NB4 (cell line): ENCODE measurements at regions not wholly inside any gene's neighbourhood (a gene's known extent, or its start where the extent isn't known, plus 50 kb on each side); places are given as distances from the start of the nearest gene placed in this dataset.

Source experiments
- MYC ChIP-seq: IDR thresholded peaks from 2 replicates; pipeline ENCODE4 v1.6.1; 2011; ENCODE audit warnings: low read depth, low read length
- POLR2A ChIP-seq: IDR thresholded peaks from 2 replicates; pipeline ENCODE4 v1.6.1; 2011; ENCODE audit warnings: mild to moderate bottlenecking; ENCODE audit not compliant: insufficient read length; ENCODE audit errors: extremely low read depth
- TF ChIP-seq, protein P1 (sequence below): IDR thresholded peaks from one replicate; pipeline ENCODE4 v1.5.1; 2012; ENCODE audit warnings: low read depth, low read length
- TF ChIP-seq, protein P2 (sequence below): IDR thresholded peaks from 2 replicates; pipeline ENCODE4 v1.6.1; 2011; ENCODE audit warnings: low read depth, low read length

DNA sequence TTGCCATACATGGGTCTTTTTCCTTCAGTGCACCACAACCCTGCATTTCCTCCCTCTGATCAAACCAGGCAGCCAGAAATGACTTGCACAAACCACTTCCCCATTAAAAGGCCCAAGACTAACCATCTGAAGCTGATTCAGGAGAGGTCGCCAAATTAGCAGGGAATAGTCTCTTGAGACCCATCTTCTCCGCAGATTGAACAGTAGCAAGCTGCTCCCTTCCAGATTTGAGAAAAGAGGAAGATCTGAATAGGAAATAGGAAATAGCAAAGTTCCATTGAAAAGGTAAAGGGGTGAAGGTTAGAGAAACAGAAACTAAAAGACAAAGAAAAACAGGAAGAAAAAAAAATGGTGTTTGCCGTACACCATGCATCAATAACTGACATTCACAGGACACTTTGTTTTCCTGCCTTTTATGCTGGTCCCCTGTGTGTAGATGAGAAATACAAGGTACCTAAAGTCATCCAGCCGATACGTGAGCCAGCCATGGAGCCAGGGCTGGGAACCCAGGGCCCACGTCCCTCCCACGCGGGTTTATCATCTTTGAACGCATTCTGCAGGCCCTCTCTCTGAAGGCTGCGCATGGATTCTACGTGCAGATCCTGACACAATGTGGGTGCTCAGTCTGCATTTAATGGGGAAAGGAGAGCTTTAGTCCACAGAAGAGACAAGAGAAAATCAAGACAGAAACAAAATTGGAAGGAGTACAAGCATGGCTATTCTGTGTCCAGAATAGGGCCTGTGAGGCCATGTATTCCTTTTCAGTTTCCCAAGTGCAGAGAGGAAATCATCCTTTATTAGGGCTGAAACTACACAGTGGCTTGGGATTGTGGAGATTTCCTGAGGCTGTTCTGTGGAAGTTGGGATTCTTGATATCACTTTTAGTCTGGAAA lies 268.4 kb upstream of the NPVF start:
- TF ChIP-seq, protein P1, sequence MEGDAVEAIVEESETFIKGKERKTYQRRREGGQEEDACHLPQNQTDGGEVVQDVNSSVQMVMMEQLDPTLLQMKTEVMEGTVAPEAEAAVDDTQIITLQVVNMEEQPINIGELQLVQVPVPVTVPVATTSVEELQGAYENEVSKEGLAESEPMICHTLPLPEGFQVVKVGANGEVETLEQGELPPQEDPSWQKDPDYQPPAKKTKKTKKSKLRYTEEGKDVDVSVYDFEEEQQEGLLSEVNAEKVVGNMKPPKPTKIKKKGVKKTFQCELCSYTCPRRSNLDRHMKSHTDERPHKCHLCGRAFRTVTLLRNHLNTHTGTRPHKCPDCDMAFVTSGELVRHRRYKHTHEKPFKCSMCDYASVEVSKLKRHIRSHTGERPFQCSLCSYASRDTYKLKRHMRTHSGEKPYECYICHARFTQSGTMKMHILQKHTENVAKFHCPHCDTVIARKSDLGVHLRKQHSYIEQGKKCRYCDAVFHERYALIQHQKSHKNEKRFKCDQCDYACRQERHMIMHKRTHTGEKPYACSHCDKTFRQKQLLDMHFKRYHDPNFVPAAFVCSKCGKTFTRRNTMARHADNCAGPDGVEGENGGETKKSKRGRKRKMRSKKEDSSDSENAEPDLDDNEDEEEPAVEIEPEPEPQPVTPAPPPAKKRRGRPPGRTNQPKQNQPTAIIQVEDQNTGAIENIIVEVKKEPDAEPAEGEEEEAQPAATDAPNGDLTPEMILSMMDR = no peak
- TF ChIP-seq POLR2A (no peak), MYC (no peak; the same call in 1 of the 2 replicates)
- TF ChIP-seq, protein P2, sequence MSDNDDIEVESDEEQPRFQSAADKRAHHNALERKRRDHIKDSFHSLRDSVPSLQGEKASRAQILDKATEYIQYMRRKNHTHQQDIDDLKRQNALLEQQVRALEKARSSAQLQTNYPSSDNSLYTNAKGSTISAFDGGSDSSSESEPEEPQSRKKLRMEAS = no peak; the same call in 1 of the 2 replicates
